Subcutaneous abdominal adipose tissue (tissue), 5 donors: ENCODE measurements at regions not wholly inside any gene's neighbourhood (a gene's known extent, or its start where the extent isn't known, plus 50 kb on each side); places are given as distances from the start of the nearest gene placed in this dataset.

Source experiments
- H3K27ac ChIP-seq: one replicate; pipeline ENCODE4 v1.7.0; 2013; ENCODE audit warnings: low read depth, mild to moderate bottlenecking, inconsistent platforms, low read length, moderate library complexity
- H3K27me3 ChIP-seq, 5 donors: one replicate each; pipeline ENCODE4 v1.7.0; 2013; ENCODE audit warnings: low read length in 5 of 5, inconsistent platforms in 1 of 5; ENCODE audit not compliant: control insufficient read depth in 5 of 5, insufficient read depth in 4 of 5
- H3K36me3 ChIP-seq, 5 donors: one replicate each; pipeline ENCODE4 v1.7.0; 2013; ENCODE audit warnings: low read length in 5 of 5; ENCODE audit not compliant: control insufficient read depth in 5 of 5, insufficient read depth in 5 of 5
- H3K4me1 ChIP-seq, 5 donors: one replicate each; pipeline ENCODE4 v1.7.0; 2013; ENCODE audit warnings: low read length in 5 of 5, mild to moderate bottlenecking in 3 of 5, moderate library complexity in 1 of 5; ENCODE audit not compliant: control insufficient read depth in 5 of 5, insufficient read depth in 5 of 5
- H3K4me3 ChIP-seq, 5 donors: one replicate each; pipeline ENCODE4 v1.7.0; 2013; ENCODE audit warnings: low read length in 5 of 5, low read depth in 1 of 5
- H3K9ac ChIP-seq, 5 donors: one replicate each; pipeline ENCODE4 v1.7.0; 2013; ENCODE audit warnings: low read length in 5 of 5, mild to moderate bottlenecking in 4 of 5, moderate library complexity in 3 of 5
- H3K9me3 ChIP-seq, 5 donors: one replicate each; pipeline ENCODE4 v1.7.0; 2013; ENCODE audit warnings: low read length in 5 of 5; ENCODE audit not compliant: control insufficient read depth in 5 of 5
- donor health status: healthy.
- donor health status: healthy.
- donor health status: healthy.
- donor health status: healthy.
- donor health status: healthy.

- peaks cover 0 to 3% (median 0%) of the 10 kb centered on the region in 5 donors for H3K4me1 ChIP-seq
- no peak overlapping the region for H3K4me3 ChIP-seq
- H3K27me3 ChIP-seq, result peaks cover 0 to 8% (median 6%) of the 10 kb centered on the region in 5 donors
- no peak overlapping the region for H3K9ac ChIP-seq
- H3K36me3 ChIP-seq, result no peaks in the 10 kb centered on the region
- no peak overlapping the region for H3K27ac ChIP-seq
- H3K9me3 ChIP-seq, result peaks cover under 1 to 10% (median 4%) of the 10 kb centered on the region in 5 donors
These were observed 151.9 kb upstream of the IRX3 start for GRCh38 chr16:54438469-54438868.

GRCh38 chr16:54437921-54438320, 151.3 kb upstream of the IRX3 start:
- peaks cover 0 to 7% (median 2%) of the 10 kb centered on the region in 5 donors for H3K9me3 ChIP-seq
- peaks cover 0 to 3% (median 0%) of the 10 kb centered on the region in 5 donors for H3K4me1 ChIP-seq
- no peak overlapping the region for H3K27ac ChIP-seq
- no peak overlapping the region for H3K4me3 ChIP-seq
- H3K36me3 ChIP-seq, result no peaks in the 10 kb centered on the region
- peaks cover 0 to 8% (median 6%) of the 10 kb centered on the region in 5 donors for H3K27me3 ChIP-seq
- no peak overlapping the region for H3K9ac ChIP-seq

GRCh38 chr16:54437401-54437800, 150.8 kb upstream of the IRX3 start:
- Histone ChIP-seq H3K27me3 (peaks cover 0 to 8% (median 6%) of the 10 kb centered on the region in 5 donors), H3K4me1 (peaks cover 0 to 3% (median 0%) of the 10 kb centered on the region in 5 donors), H3K9ac (no peak overlapping the region), H3K4me3 (no peak overlapping the region), H3K36me3 (no peaks in the 10 kb centered on the region), H3K27ac (no peak overlapping the region), H3K9me3 (peaks cover 0 to 6% (median 2%) of the 10 kb centered on the region in 5 donors)

- H3K9me3 ChIP-seq, result peaks cover 0 to 6% (median 2%) of the 10 kb centered on the region in 5 donors
- no peak overlapping the region for H3K27ac ChIP-seq
- H3K4me3 ChIP-seq, result no peak overlapping the region
- H3K9ac ChIP-seq, result no peak overlapping the region
- peaks cover 0 to 8% (median 6%) of the 10 kb centered on the region in 5 donors for H3K27me3 ChIP-seq
- no peaks in the 10 kb centered on the region for H3K36me3 ChIP-seq
- peaks cover 0 to 3% (median 0%) of the 10 kb centered on the region in 5 donors for H3K4me1 ChIP-seq
These were observed 149.8 kb upstream of the IRX3 start for GRCh38 chr16:54436346-54436745.

GRCh38 chr16:54434859-54435258, 148.3 kb upstream of the IRX3 start:
- no peak overlapping the region for H3K27ac ChIP-seq
- peaks cover 0 to 9% (median 5%) of the 10 kb centered on the region in 5 donors for H3K9me3 ChIP-seq
- H3K36me3 ChIP-seq, result no peaks in the 10 kb centered on the region
- peaks cover 0 to 3% (median 0%) of the 10 kb centered on the region in 5 donors for H3K4me1 ChIP-seq
- H3K27me3 ChIP-seq, result peaks cover 5 to 18% (median 15%) of the 10 kb centered on the region in 5 donors
- no peak overlapping the region for H3K4me3 ChIP-seq
- H3K9ac ChIP-seq, result no peak overlapping the region

- Histone ChIP-seq H3K27me3 (peaks cover 5 to 27% (median 15%) of the 10 kb centered on the region in 5 donors), H3K9me3 (peaks cover 2 to 17% (median 9%) of the 10 kb centered on the region in 5 donors), H3K27ac (no peak overlapping the region), H3K9ac (no peak overlapping the region), H3K4me1 (peaks cover 0 to 2% (median 0%) of the 10 kb centered on the region in 5 donors), H3K36me3 (no peaks in the 10 kb centered on the region), H3K4me3 (no peak overlapping the region)
These were observed 146.3 kb upstream of the IRX3 start for GRCh38 chr16:54432897-54433229.

GRCh38 chr16:54431997-54432896, 145.7 kb upstream of the IRX3 start:
- Histone ChIP-seq H3K36me3 (no peaks in the 10 kb centered on the region), H3K9ac (no peak overlapping the region), H3K27ac (no peak overlapping the region), H3K27me3 (peaks cover 6 to 27% (median 11%) of the 10 kb centered on the region in 5 donors), H3K4me3 (no peak overlapping the region), H3K9me3 (peaks cover 0 to 17% (median 9%) of the 10 kb centered on the region in 5 donors), H3K4me1 (no peaks in the 10 kb centered on the region)

- H3K36me3 ChIP-seq, result no peaks in the 10 kb centered on the region
- no peaks in the 10 kb centered on the region for H3K4me1 ChIP-seq
- no peak overlapping the region for H3K27ac ChIP-seq
- H3K27me3 ChIP-seq, result peaks cover 10 to 30% (median 11%) of the 10 kb centered on the region in 5 donors
- H3K4me3 ChIP-seq, result peak overlapping the region in 1 of 5 donors; percentile 9
- peaks cover 0 to 15% (median 9%) of the 10 kb centered on the region in 5 donors for H3K9me3 ChIP-seq
- H3K9ac ChIP-seq, result no peak overlapping the region
These were observed 144.7 kb upstream of the IRX3 start for GRCh38 chr16:54431041-54431996.

GRCh38 chr16:54430491-54431030, 144.0 kb upstream of the IRX3 start:
- Histone ChIP-seq H3K36me3 (no peaks in the 10 kb centered on the region), H3K9me3 (peaks cover 0 to 13% (median 9%) of the 10 kb centered on the region in 5 donors), H3K9ac (no peak overlapping the region), H3K27me3 (peaks cover 7 to 30% (median 10%) of the 10 kb centered on the region in 5 donors), H3K4me3 (no peak overlapping the region), H3K27ac (no peak overlapping the region), H3K4me1 (no peaks in the 10 kb centered on the region)
